ENCODE measurements at regions not wholly inside any gene's neighbourhood (a gene's known extent, or its start where the extent isn't known, plus 50 kb on each side); places are given as distances from the start of the nearest gene placed in this dataset. TPM values are rescaled to one million over a fixed set of nuclear protein-coding genes. Genes with fewer than 3 reads are reported as not detected.

GRCh38 chr16:47774661-47775060 is 313.5 kb downstream of the PHKB start:
- Histone ChIP-seq H3K4me3 (replicated peaks in 1 of 3) (no peak overlapping the region), H3K9me3 (no peaks in the 10 kb centered on the region), H3K4me1 (no peaks in the 10 kb centered on the region), H3K36me3 (no peaks in the 10 kb centered on the region), H3K27me3 (no peaks in the 10 kb centered on the region), H3K27ac (no peak overlapping the region)
- TF ChIP-seq CTCF (IDR thresholded peaks at IDR 0.05), result no peak
- no peak for TF ChIP-seq POLR2A (IDR thresholded peaks at IDR 0.05)
- 44 to 45% methylated on average over 1 of the region's 1 CpG for WGBS, 2 donors
- DNase-seq, result no peak
- intact Hi-C loops (cut with DNase I), result no loop called here

GRCh38 chr16:47753659-47754058 is 292.5 kb downstream of the PHKB start:
- TF ChIP-seq CTCF (IDR thresholded peaks at IDR 0.05) (no peak), POLR2A (IDR thresholded peaks at IDR 0.05) (no peak)
- WGBS, 2 donors, result 47 to 63% methylated on average over 1 of the region's 1 CpG

More at GRCh38 chr16:47753659-47754058, 292.5 kb downstream of the PHKB start:
- Histone ChIP-seq H3K9me3 (no peaks in the 10 kb centered on the region), H3K36me3 (no peaks in the 10 kb centered on the region), H3K4me1 (no peaks in the 10 kb centered on the region), H3K4me3 (replicated peaks in 1 of 3) (no peak overlapping the region), H3K27me3 (no peaks in the 10 kb centered on the region), H3K27ac (no peak overlapping the region)
- no peak for DNase-seq
- intact Hi-C loops (cut with DNase I), result no loop called here

Small RNA genes in the stretch of these regions (small RNA-seq; reads per million reads assigned to genes)
- not detected for gene AC141846.1
